ENCODE measurements at regions not wholly inside any gene's neighbourhood (a gene's known extent, or its start where the extent isn't known, plus 50 kb on each side); places are given as distances from the start of the nearest gene placed in this dataset.

- no peak for DNase-seq
Observed at GRCh38 chr6:92589996-92590395, 829.4 kb downstream of the EPHA7 start.

GRCh38 chr6:92588148-92588547, 831.2 kb downstream of the EPHA7 start:
- DNase-seq, result no peak

- DNase-seq, result no peak
Observed at GRCh38 chr6:92587525-92587924, 831.8 kb downstream of the EPHA7 start.

GRCh38 chr6:92586236-92586977, 833.0 kb downstream of the EPHA7 start:
- no peak for DNase-seq

GRCh38 chr6:92582211-92582610, 837.1 kb downstream of the EPHA7 start:
- no peak for DNase-seq

- no peak for DNase-seq
Observed at GRCh38 chr6:92577077-92577719, 842.2 kb downstream of the EPHA7 start.

- DNase-seq, result no peak
Observed at GRCh38 chr6:92568541-92568940, 850.8 kb downstream of the EPHA7 start.

GRCh38 chr6:92566632-92567031, 852.7 kb downstream of the EPHA7 start:
- DNase-seq, result no peak

GRCh38 chr6:92564376-92564775, 855.0 kb downstream of the EPHA7 start:
- DNase-seq, result no peak

- DNase-seq, result no peak
Observed at GRCh38 chr6:92559611-92560010, 859.7 kb downstream of the EPHA7 start.

- DNase-seq, result peak; percentile 9
Observed at GRCh38 chr6:92559003-92559402, 860.4 kb downstream of the EPHA7 start.

- DNase-seq, result no peak
Observed at GRCh38 chr6:92550501-92550900, 868.9 kb downstream of the EPHA7 start.

- DNase-seq, result no peak
Observed at GRCh38 chr6:92545861-92546260, 873.5 kb downstream of the EPHA7 start.

- DNase-seq, result no peak
Observed at GRCh38 chr6:92541448-92542060, 877.8 kb downstream of the EPHA7 start.

- DNase-seq, result no peak
Observed at GRCh38 chr6:92538926-92539325, 880.4 kb downstream of the EPHA7 start.

GRCh38 chr6:92538275-92538674, 881.1 kb downstream of the EPHA7 start:
- peak; percentile 50 for DNase-seq

- no peak for DNase-seq
Observed at GRCh38 chr6:92534109-92534508, 885.2 kb downstream of the EPHA7 start.

- no peak for DNase-seq
Observed at GRCh38 chr6:92522589-92522988, 896.8 kb downstream of the EPHA7 start.

- DNase-seq, result no peak
Observed at GRCh38 chr6:92521553-92521952, 897.8 kb downstream of the EPHA7 start.

- no peak for DNase-seq
Observed at GRCh38 chr6:92510137-92510536, 909.2 kb downstream of the EPHA7 start.

- DNase-seq, result no peak
Observed at GRCh38 chr6:92507552-92507951, 911.8 kb downstream of the EPHA7 start.

- no peak for DNase-seq
Observed at GRCh38 chr6:92504509-92504908, 914.9 kb downstream of the EPHA7 start.

- no peak for DNase-seq
Observed at GRCh38 chr6:92497281-92497680, 922.1 kb downstream of the EPHA7 start.

GRCh38 chr6:92496527-92496926, 922.8 kb downstream of the EPHA7 start:
- DNase-seq, result no peak
